GM23248 (cell line): ENCODE measurements at regions not wholly inside any gene's neighbourhood (a gene's known extent, or its start where the extent isn't known, plus 50 kb on each side); places are given as distances from the start of the nearest gene placed in this dataset.

ENCODE experiments used
- DNase-seq: peaks from one replicate; pipeline ENCODE4 v3.0.0-alpha.2; 2015
- H2AFZ ChIP-seq: fragments of 200-600 bp; sonication (generic); 2 replicates; pipeline ENCODE4 v1.6.1; 2016; ENCODE audit warnings: antibody characterized with exemption
- H3F3A ChIP-seq: fragments of 200-600 bp; sonication (generic); 2 replicates; pipeline ENCODE4 v1.6.1; 2016; ENCODE audit warnings: mild to moderate bottlenecking, antibody characterized with exemption, mixed run types; ENCODE audit not compliant: insufficient read depth
- H3K27ac ChIP-seq: fragments of 200-600 bp; sonication (generic); 2 replicates; pipeline ENCODE4 v1.5.1; 2016; ENCODE audit warnings: mild to moderate bottlenecking
- H3K27me3 ChIP-seq: fragments of 200-600 bp; sonication (generic); replicated peaks from 2 replicates; pipeline ENCODE4 v1.6.1; 2016; ENCODE audit warnings: mild to moderate bottlenecking; ENCODE audit not compliant: insufficient read depth
- H3K36me3 ChIP-seq: fragments of 200-600 bp; sonication (generic); 2 replicates; pipeline ENCODE4 v1.6.1; 2016; ENCODE audit warnings: low read depth, mild to moderate bottlenecking
- H3K4me1 ChIP-seq: fragments of 200-600 bp; sonication (generic); 2 replicates; pipeline ENCODE4 v1.6.1; 2016; ENCODE audit warnings: mild to moderate bottlenecking; ENCODE audit not compliant: insufficient read depth
- H3K4me2 ChIP-seq: fragments of 200-600 bp; sonication (generic); one replicate; pipeline ENCODE4 v1.6.1; 2016; ENCODE audit warnings: mild to moderate bottlenecking; ENCODE audit not compliant: unreplicated experiment
- H3K4me3 ChIP-seq: fragments of 200-600 bp; sonication (generic); 2 replicates; pipeline ENCODE4 v1.5.1; 2016; ENCODE audit warnings: mild to moderate bottlenecking
- H3K79me2 ChIP-seq: fragments of 200-600 bp; sonication (generic); 2 replicates; pipeline ENCODE4 v1.6.1; 2016; ENCODE audit warnings: mild to moderate bottlenecking; ENCODE audit not compliant: insufficient read depth
- H3K9ac ChIP-seq: fragments of 200-600 bp; sonication (generic); 2 replicates; pipeline ENCODE4 v1.6.1; 2016; ENCODE audit warnings: mild to moderate bottlenecking
- H3K9me2 ChIP-seq: fragments of 200-600 bp; sonication (generic); 2 replicates; pipeline ENCODE4 v1.6.1; 2016; ENCODE audit warnings: mixed run types, mild to moderate bottlenecking, moderate library complexity; ENCODE audit not compliant: insufficient read depth
- H3K9me3 ChIP-seq: fragments of 200-600 bp; sonication (generic); one replicate; pipeline ENCODE4 v1.6.1; 2017; ENCODE audit warnings: low read depth
- H4K20me1 ChIP-seq: fragments of 200-600 bp; sonication (generic); 2 replicates; pipeline ENCODE4 v1.6.0; 2016; ENCODE audit not compliant: insufficient read depth
- EZH2 ChIP-seq: fragments of 200-600 bp; sonication (generic); IDR thresholded peaks from 2 replicates; pipeline ENCODE4 v1.6.1; 2018; ENCODE audit warnings: antibody characterized with exemption, mild to moderate bottlenecking; ENCODE audit not compliant: insufficient read depth, poor library complexity, severe bottlenecking
- EZH2phosphoT487 ChIP-seq: fragments of 200-600 bp; sonication (generic); IDR thresholded peaks from 2 replicates; pipeline ENCODE4 v1.6.1; 2018; ENCODE audit warnings: antibody characterized with exemption, moderate library complexity, mild to moderate bottlenecking, low read depth; ENCODE audit not compliant: insufficient read depth
- WGBS, 2 experiments: methylation state at CpG; one replicate each; pipeline ENCODE4 v1.1.6; 2015 to 2017; ENCODE audit warnings: low lambda C conversion rate in 2 of 2, low coverage in 1 of 2; ENCODE audit errors: missing lambda C conversion rate in 2 of 2; 5-methylcytosine and 5-hydroxymethylcytosine counted together
- in situ Hi-C: fragments of 300-500 bp; cut with MboI; formaldehyde crosslinking; loops from 2 replicates; pipeline ENCODE4 v1.15.0; 2020

- Histone ChIP-seq H3K9ac (no peak overlapping the region), H3K4me1 (no peaks in the 10 kb centered on the region), H2AFZ (no peak overlapping the region), H3K4me3 (no peak overlapping the region), H3K9me3 (no peaks in the 10 kb centered on the region), H3K27ac (no peak overlapping the region), H3K36me3 (no peaks in the 10 kb centered on the region), H4K20me1 (no peaks in the 10 kb centered on the region), H3K79me2 (no peaks in the 10 kb centered on the region), H3F3A (no peaks in the 10 kb centered on the region), H3K4me2 (no peak overlapping the region), H3K9me2 (no peaks in the 10 kb centered on the region), H3K27me3 (peaks cover 3% of the 10 kb centered on the region; the same call in 1 of the 2 replicates)
- in situ Hi-C loops: no loop called here
- TF ChIP-seq EZH2phosphoT487: no peak
- TF ChIP-seq EZH2: no peak
- DNase-seq: no peak
- WGBS, 2 experiments: 22 to 23% methylated on average over 11 of the region's 11 CpGs
Observed at GRCh38 chr4:8760561-8760960, 111.1 kb downstream of the HMX1 start.

DNA sequence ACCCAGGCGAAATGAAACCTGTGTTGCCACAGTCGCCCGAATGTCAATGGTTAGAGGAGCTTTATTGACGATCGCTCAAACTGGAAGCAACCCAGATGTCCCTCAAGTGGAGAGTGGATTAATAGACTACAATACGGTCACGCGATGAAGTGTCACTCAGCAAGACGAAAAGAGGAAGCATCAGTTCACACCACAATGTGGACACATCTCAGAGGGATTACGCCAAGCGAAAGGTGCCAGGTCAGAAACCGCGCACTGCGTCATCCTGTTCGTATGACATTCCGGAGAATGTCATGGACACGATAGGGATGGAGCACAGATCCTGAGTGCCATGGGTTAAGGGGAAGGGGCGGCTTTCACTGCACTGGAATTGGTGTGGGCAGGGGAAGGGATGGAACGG, 111.7 kb downstream of the HMX1 start:
- WGBS, 2 experiments: 73 to 76% methylated on average over 19 of the region's 19 CpGs
- Histone ChIP-seq H3F3A (no peaks in the 10 kb centered on the region), H4K20me1 (no peaks in the 10 kb centered on the region), H2AFZ (no peak overlapping the region), H3K36me3 (no peaks in the 10 kb centered on the region), H3K79me2 (no peaks in the 10 kb centered on the region), H3K9me3 (no peaks in the 10 kb centered on the region), H3K4me2 (no peak overlapping the region), H3K4me1 (no peaks in the 10 kb centered on the region), H3K27ac (no peak overlapping the region), H3K9ac (no peak overlapping the region), H3K27me3 (peaks cover 3% of the 10 kb centered on the region; the same call in 1 of the 2 replicates), H3K4me3 (no peak overlapping the region), H3K9me2 (no peaks in the 10 kb centered on the region)
- no peak for TF ChIP-seq EZH2phosphoT487
- no peak for TF ChIP-seq EZH2
- in situ Hi-C loops: no loop called here
- DNase-seq: no peak

DNA sequence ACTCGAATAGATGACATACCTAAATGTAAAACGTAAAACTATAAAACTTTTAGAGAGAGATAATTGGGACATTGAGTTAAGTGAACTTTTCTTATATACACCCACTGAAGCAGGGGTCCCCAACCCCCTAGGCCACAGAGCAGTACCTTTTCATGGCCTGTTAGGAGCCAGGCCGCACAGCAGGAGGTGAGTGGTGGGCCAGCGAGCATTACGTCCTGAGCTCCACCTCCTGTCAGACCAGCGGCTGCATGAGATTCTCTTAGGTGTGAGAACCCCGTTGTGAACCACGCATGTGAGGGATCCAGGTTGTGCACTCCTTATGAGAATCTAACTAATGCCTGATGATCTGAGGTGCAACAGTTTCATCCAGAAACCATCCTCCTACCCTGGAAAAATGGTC, 114.8 kb downstream of the HMX1 start:
- 33 to 36% methylated on average over 8 of the region's 8 CpGs for WGBS, 2 experiments
- TF ChIP-seq EZH2 (no peak), EZH2phosphoT487 (no peak)
- no peaks in the 10 kb centered on the region for H3K9me2 ChIP-seq
- H3K79me2 ChIP-seq: no peaks in the 10 kb centered on the region
- H3K9me3 ChIP-seq: no peaks in the 10 kb centered on the region
- no peak overlapping the region for H3K4me2 ChIP-seq
- H3K27ac ChIP-seq: no peak overlapping the region
- no peaks in the 10 kb centered on the region for H3K36me3 ChIP-seq
- no peak overlapping the region for H2AFZ ChIP-seq
- no peaks in the 10 kb centered on the region for H4K20me1 ChIP-seq
- in situ Hi-C loops: no loop called here
- no peaks in the 10 kb centered on the region for H3K4me1 ChIP-seq
- H3K4me3 ChIP-seq: no peak overlapping the region
- no peak overlapping the region for H3K9ac ChIP-seq
- peaks cover 4% of the 10 kb centered on the region; the same call in 1 of the 2 replicates for H3K27me3 ChIP-seq
- no peak for DNase-seq
- H3F3A ChIP-seq: no peaks in the 10 kb centered on the region

DNA sequence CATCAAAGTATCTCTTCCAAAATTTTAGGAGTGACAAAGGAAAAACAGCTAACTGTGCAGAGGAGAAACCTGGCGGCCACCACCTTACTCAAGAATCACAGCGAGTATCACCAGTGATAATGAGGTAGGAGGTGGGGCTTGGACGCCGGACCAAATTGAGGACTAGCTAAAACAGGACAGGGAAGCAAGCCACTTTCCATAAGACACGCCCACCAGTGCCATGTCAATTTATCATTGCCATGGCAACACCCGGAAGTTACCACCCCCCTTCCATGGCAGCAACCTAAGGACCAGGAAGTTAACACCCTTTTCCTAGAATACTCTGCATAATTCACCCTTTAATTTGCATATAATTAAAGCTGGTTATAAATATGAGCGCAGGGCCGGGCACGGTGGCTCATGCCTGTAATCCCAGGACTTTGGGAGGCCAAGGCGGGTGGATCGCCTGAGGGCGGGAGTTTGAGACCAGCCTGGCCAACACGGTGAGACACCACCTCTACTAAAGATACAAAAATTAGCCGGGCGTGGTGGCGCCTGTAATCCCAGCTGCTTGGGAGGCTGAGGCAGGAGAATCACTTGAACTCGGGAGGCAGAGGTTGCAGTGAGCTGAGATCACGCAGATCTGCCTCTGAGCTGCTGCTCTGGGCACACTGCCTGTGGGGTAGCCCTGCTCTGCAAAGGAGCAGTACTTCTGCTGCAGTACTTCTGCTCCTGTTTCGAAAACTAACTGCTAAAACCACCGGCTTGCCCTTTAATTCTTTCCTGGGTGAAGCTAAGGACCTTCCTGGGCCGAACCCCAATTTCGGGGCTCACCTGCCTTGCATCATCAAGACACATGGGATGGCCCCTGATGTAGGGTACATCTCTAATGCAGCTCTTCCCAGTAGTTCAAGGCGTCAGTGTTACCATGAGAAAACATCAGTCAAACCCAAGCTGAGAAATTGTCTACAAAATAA, 116.7 kb downstream of the HMX1 start:
- Histone ChIP-seq H3K79me2 (no peaks in the 10 kb centered on the region), H3K4me2 (no peak overlapping the region), H3K27ac (no peak overlapping the region), H3K4me1 (no peaks in the 10 kb centered on the region), H3K4me3 (no peak overlapping the region), H3K9ac (no peak overlapping the region), H3K9me2 (no peaks in the 10 kb centered on the region), H2AFZ (no peak overlapping the region), H3F3A (no peaks in the 10 kb centered on the region), H3K9me3 (no peaks in the 10 kb centered on the region), H3K36me3 (no peaks in the 10 kb centered on the region), H4K20me1 (no peaks in the 10 kb centered on the region), H3K27me3 (peaks cover 13% of the 10 kb centered on the region)
- TF ChIP-seq EZH2 (no peak), EZH2phosphoT487 (no peak)
- 59 to 60% methylated on average over 23 of the region's 23 CpGs for WGBS, 2 experiments
- DNase-seq: no peak
- in situ Hi-C loops: no loop called here
